ENCODE measurements at regions not wholly inside any gene's neighbourhood (a gene's known extent, or its start where the extent isn't known, plus 50 kb on each side); places are given as distances from the start of the nearest gene placed in this dataset.

- TF ChIP-seq CTCF (IDR thresholded peaks at IDR 0.05; ENCODE audit: insufficient read depth, low read length) (no peak), REST (IDR thresholded peaks at IDR 0.05; ENCODE audit: insufficient replicate concordance, low read depth) (no peak)
Measured at GRCh38 chr9:26301046-26301445, 591.6 kb downstream of the CAAP1 start.
